ENCODE measurements at regions not wholly inside any gene's neighbourhood (a gene's known extent, or its start where the extent isn't known, plus 50 kb on each side); places are given as distances from the start of the nearest gene placed in this dataset.

GRCh38 chr2:45300026-45300750 lies 290.9 kb upstream of the SIX2 start:
- DNase-seq: no peak

GRCh38 chr2:45299361-45299760 lies 290.1 kb upstream of the SIX2 start:
- DNase-seq: no peak

DNA sequence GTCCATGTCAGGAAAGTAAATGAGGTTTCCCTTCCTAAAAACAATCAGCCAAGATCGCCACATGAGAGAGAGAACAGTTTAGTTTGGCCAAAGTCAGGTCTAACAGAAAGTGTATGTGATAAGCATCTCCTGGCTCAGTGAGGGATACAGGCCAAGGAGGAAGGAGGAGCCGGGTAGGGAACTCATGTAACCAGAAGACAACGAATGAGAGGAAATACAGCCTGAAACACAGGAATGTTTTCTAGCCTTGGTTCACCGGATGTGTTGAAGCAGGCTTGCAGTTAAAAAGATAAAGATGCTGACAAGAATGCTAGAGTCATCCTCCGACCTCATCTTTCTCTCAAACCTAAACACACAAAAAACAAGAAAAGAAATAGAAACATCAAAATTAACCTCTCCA lies 283.9 kb upstream of the SIX2 start:
- DNase-seq: no peak

DNA sequence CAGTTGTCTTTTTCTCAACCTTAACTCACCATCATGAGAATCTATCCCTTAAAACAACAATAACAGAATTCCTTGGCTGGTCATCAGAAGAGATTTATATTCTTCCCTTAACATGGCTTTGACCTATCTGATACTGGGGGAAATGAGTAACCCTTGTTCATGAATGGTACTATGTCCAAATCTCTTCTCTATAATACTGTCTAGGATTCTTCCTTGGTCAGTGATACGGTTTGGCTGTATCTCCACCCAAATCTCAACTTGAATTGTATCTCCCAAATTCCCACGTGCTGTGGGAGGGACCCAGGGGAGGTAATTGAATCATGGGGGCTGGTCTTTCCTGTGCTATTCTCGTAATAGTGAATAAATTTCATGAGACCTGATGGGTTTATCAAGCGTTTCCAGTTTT lies 282.0 kb upstream of the SIX2 start:
- DNase-seq: no peak

- no peak for DNase-seq
Observed at GRCh38 chr2:45289997-45290709, 280.9 kb upstream of the SIX2 start.

GRCh38 chr2:45288532-45289417 lies 279.5 kb upstream of the SIX2 start:
- no peak for DNase-seq

GRCh38 chr2:45287045-45287444 lies 277.8 kb upstream of the SIX2 start:
- DNase-seq: no peak

DNA sequence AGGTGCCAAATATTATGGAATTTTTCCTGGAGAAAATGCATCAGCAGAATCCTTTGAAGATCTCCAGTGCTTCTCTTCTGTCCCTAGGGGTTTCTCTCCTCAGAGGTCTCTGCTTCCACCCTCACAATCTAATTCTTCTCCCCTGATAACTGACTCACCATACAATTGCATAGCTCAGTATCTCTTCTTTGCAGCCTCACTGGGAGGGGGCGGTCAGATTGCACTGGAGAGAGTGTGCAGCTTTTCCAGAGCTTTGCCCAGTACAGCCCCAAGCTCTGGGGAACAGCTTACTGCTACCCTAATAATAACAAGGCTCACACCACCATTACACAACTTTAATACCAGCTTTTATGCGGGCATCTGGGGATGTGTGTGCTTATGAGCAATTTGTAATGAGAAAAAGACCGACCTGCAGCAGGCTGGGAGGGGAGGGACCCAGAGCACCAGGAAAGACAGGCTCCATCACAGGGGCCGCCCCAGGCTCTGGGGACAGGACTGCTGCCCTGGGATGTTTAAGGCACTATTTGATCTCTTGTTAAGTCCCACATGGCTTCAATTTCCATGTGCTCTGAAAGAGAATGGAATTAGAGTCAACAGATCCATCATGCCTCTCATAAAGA lies 276.6 kb upstream of the SIX2 start:
- no peak for DNase-seq

- no peak for DNase-seq
Observed at GRCh38 chr2:45285311-45285710, 276.1 kb upstream of the SIX2 start.

DNA sequence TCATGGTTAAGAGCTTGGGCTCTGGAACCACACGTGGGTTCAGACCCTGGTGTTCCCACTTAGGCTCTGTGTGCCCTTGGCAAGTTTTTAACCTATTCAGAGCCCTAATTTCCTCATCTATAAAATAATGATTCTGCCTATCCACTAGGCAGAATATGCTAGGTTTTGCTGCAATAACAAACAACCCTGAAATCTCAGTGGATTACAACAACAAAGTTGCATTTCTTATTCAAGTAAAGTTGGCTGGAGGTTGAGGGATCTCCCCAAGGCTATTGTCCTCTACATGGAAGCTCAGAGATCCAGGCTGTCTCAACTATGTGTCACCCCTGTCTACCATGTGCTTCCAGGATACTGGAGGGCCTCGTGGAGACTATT lies 275.4 kb upstream of the SIX2 start:
- no peak for DNase-seq

- DNase-seq: no peak
Observed at GRCh38 chr2:45283764-45284620, 274.7 kb upstream of the SIX2 start.

- no peak for DNase-seq
Observed at GRCh38 chr2:45282646-45283045, 273.4 kb upstream of the SIX2 start.

- DNase-seq: no peak
Observed at GRCh38 chr2:45281311-45281710, 272.1 kb upstream of the SIX2 start.

- DNase-seq: no peak
Observed at GRCh38 chr2:45280794-45281193, 271.5 kb upstream of the SIX2 start.

DNA sequence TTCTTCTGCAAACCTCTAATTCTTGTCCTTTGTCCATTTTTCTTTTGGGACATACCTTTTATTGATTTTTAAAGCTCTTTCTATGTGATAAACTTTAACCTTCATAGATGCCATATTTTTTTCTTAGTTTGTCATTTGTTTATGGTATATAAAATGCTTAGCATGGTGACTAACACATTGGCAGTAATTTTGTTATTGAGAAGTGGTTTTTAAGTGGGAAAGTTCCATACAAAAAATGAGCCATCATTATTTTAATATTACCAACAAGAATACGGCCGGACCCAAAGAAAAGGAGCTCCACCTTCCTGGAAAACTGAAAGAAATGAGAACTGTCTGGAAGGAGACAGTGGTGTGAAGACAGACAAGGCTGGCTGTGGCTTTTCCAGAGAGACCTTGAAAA lies 270.1 kb upstream of the SIX2 start:
- DNase-seq: no peak

DNA sequence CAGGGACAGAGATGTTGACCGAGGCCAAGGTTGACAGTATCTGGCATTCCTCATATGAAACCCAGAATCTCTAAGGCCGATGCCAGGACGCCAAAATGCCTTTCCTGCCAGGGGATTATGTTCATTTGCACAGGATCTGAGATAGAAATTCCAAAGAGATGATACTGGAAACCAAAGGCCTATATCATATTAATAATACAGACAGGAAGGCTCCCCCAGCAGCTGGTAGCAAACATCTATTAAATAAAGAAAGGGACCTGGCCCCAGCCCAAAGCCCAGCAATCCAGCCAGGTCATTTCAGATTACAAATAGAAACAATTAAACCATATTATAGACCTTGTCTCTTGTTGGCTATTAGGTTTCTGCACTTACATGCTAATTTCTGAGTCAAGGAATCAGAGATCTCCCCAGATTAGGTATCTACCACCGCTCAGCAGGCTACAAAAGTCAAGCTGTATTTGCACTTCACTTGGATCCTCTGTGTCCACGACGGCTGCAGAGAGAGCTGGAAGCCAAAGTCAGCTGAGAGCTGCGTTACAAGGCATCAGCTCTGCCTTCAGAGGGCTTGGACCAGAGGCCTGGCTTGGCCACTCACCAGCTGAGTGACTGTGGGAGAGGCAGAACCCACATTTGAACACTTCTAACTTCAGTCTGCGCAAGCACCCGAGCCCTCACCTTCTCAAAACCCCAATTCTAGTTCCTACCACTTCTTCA lies 269.3 kb upstream of the SIX2 start:
- no peak for DNase-seq

DNA sequence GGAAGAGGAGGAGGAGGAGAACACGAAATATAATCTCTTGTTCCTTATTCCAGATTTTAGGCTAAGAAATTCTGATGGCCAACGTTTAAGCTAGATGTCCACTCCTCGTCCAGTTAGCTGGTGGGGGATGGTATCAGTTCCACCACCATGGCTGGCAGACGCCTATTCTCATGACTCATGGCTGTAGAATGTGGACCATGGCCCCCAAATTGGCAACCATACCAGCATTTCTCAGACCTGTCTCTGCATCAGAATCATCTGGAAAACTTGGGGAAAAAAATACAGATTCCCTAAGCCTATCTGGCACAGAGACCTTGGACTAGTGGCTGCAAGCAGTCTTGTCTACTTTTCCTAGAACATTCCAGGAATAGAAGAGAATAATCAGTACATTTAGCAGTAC lies 267.7 kb upstream of the SIX2 start:
- DNase-seq: no peak

DNA sequence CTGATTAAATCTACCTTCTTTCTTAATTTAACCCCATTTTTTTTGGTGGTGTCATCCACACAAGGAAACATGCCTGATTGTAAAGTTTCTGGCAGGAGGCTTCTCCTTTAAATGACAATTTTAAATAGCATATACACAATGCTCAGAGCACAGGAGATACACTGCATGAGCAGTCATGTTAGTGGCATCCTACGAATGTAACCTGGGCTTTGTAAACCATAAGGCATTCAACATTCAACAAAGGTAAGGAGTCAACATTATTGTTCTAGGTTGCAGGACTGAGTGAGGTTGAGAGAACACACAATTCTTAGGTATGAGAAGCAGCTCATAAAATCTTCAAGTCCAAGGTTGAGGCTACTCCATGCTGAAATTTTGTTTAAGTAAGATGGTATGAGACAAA lies 266.6 kb upstream of the SIX2 start:
- no peak for DNase-seq

DNA sequence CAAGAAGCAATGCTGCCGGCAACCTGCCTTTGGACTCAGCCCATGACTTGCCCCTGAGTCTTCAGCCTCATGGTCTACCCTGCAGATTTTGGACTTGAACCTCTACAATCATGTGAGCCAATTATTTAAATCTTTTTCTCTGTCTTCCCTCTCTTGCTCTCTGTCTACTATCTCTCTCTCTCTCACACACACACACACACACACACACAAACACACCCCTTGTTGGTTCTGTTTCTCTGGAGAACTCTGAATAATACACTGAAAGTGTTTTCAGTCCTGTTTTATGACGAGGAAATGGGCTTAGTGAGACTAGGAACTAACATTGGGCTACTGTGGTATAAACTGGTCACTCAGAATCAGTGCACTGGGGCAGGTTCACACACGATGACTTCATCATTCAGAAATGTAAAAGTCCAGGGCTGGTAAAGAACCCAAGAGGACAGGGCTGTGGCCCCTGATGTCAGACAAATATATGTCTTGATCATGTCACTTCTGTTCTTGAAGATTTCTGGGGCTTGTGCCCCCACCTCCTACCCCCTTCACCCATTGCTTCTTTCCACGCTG lies 266.1 kb upstream of the SIX2 start:
- DNase-seq: no peak

DNA sequence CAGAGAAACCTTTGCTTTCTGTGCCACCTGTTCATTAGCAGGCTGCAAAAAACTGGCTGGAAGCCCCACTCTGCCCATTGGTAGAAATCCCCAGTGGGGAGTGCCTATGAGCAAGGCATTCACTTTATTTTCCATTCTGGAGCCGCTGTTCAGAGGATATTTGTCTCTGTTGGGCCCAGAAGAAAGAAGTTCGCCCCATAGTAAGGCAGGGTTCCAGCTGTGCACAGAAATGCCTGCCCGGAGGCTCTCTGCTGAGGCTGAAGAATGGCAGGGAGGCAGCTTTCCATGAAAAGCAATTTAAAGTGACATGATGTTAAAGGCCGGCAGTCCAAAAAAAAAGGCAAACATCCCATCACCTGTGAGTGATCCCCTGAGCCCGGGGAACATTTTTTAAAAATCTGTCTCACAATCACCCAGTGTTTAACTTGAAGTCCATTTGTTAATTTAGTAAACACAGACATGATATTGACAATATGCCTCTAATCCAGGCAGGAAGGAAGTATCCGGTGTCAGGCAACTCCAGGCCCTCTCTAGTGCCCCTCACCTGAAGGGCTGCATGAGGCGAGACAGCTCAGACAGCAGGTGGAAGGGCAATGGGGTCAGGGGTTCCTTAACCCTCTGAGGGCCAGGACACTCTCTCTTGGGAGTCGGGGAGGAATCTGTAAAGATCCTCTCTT lies 265.1 kb upstream of the SIX2 start:
- no peak for DNase-seq
